NCI-H526 treated with DMSO at 0.1 percent for 48 hours (cell line): ENCODE measurements at regions not wholly inside any gene's neighbourhood (a gene's known extent, or its start where the extent isn't known, plus 50 kb on each side); places are given as distances from the start of the nearest gene placed in this dataset.

Experiments
- DNase-seq: peaks from one replicate; lab custom pipeline; 2025; lab: John Stamatoyannopoulos, UW

GRCh38 chr10:131802996-131803395 lies 97.8 kb upstream of the PPP2R2D start:
- no peak for DNase-seq

GRCh38 chr10:131803860-131804425 lies 96.9 kb upstream of the PPP2R2D start:
- DNase-seq: no peak

GRCh38 chr10:131804551-131805295 lies 96.1 kb upstream of the PPP2R2D start:
- no peak for DNase-seq

- no peak for DNase-seq
These were observed 95.1 kb upstream of the PPP2R2D start for GRCh38 chr10:131805696-131806095.

- no peak for DNase-seq
These were observed 94.7 kb upstream of the PPP2R2D start for GRCh38 chr10:131806146-131806545.

- no peak for DNase-seq
These were observed 94.0 kb upstream of the PPP2R2D start for GRCh38 chr10:131806646-131807317.

- no peak for DNase-seq
These were observed 92.4 kb upstream of the PPP2R2D start for GRCh38 chr10:131808370-131808930.

- DNase-seq: no peak
These were observed 90.6 kb upstream of the PPP2R2D start for GRCh38 chr10:131810036-131810804.

GRCh38 chr10:131810805-131811629 lies 89.8 kb upstream of the PPP2R2D start:
- DNase-seq: no peak

GRCh38 chr10:131811630-131812403 lies 89.0 kb upstream of the PPP2R2D start:
- no peak for DNase-seq

- no peak for DNase-seq
These were observed 87.8 kb upstream of the PPP2R2D start for GRCh38 chr10:131812736-131813604.

- no peak for DNase-seq
These were observed 86.1 kb upstream of the PPP2R2D start for GRCh38 chr10:131814567-131815265.

- no peak for DNase-seq
These were observed 85.3 kb upstream of the PPP2R2D start for GRCh38 chr10:131815266-131816156.

- DNase-seq: no peak
These were observed 84.5 kb upstream of the PPP2R2D start for GRCh38 chr10:131816157-131816775.

- DNase-seq: no peak
These were observed 83.7 kb upstream of the PPP2R2D start for GRCh38 chr10:131816941-131817700.

GRCh38 chr10:131817866-131818509 lies 82.8 kb upstream of the PPP2R2D start:
- DNase-seq: no peak
